ENCODE measurements at regions not wholly inside any gene's neighbourhood (a gene's known extent, or its start where the extent isn't known, plus 50 kb on each side); places are given as distances from the start of the nearest gene placed in this dataset.

- no peak overlapping the region for H2BK5ac ChIP-seq (ENCODE audit: insufficient read length, low read length)
- no peak overlapping the region for H2AFZ ChIP-seq (ENCODE audit: low read length)
- H2AK5ac ChIP-seq (ENCODE audit: insufficient read length, low read length), result no peak overlapping the region
- no peak overlapping the region for H3K9ac ChIP-seq (ENCODE audit: extremely low read depth, insufficient read length, low read length)
- no peaks in the 10 kb centered on the region; the same call in 1 of the 2 replicates for H3K27me3 ChIP-seq (ENCODE audit: insufficient read depth, low read length)
- H3K4me1 ChIP-seq (ENCODE audit: insufficient read depth, low read length), result no peaks in the 10 kb centered on the region; the same call in 1 of the 2 replicates
- Mint-ChIP-seq H3K27me3 (ENCODE audit: low read depth) (peaks cover 2% of the 10 kb centered on the region; the same call in 1 of the 2 replicates), H3K27ac (no peak overlapping the region), H3K36me3 (ENCODE audit: insufficient read depth in 1 of 3, low read depth in 3 of 3) (no peaks in the 10 kb centered on the region), H3K4me1 (no peaks in the 10 kb centered on the region), H3K4me3 (no peak overlapping the region), H3K9me3 (no peaks in the 10 kb centered on the region)
- no peak overlapping the region for H2BK20ac ChIP-seq (ENCODE audit: low read depth, low read length, poor library complexity, severe bottlenecking)
- H3K79me1 ChIP-seq (ENCODE audit: insufficient read depth, low read depth, low read length, poor library complexity, severe bottlenecking), result no peaks in the 10 kb centered on the region
- TF ChIP-seq, protein P1, sequence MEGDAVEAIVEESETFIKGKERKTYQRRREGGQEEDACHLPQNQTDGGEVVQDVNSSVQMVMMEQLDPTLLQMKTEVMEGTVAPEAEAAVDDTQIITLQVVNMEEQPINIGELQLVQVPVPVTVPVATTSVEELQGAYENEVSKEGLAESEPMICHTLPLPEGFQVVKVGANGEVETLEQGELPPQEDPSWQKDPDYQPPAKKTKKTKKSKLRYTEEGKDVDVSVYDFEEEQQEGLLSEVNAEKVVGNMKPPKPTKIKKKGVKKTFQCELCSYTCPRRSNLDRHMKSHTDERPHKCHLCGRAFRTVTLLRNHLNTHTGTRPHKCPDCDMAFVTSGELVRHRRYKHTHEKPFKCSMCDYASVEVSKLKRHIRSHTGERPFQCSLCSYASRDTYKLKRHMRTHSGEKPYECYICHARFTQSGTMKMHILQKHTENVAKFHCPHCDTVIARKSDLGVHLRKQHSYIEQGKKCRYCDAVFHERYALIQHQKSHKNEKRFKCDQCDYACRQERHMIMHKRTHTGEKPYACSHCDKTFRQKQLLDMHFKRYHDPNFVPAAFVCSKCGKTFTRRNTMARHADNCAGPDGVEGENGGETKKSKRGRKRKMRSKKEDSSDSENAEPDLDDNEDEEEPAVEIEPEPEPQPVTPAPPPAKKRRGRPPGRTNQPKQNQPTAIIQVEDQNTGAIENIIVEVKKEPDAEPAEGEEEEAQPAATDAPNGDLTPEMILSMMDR (conservative IDR thresholded peaks at IDR 0.05), result no peak
- WGBS (ENCODE audit: extremely low coverage, insufficient read length, low lambda C conversion rate), result no CpG with 5 or more reads among the region's 1 CpG
- H4K5ac ChIP-seq (ENCODE audit: insufficient read length, low read depth, low read length), result no peak overlapping the region
- no peaks in the 10 kb centered on the region for H3K9me3 ChIP-seq (ENCODE audit: control insufficient read depth, low read depth, low read length)
- no peak overlapping the region for H3K56ac ChIP-seq (ENCODE audit: insufficient read length, low read depth, low read length)
- no peaks in the 10 kb centered on the region for H3K23me2 ChIP-seq (ENCODE audit: insufficient read length, low read depth, low read length, poor library complexity, severe bottlenecking)
- no peaks in the 10 kb centered on the region for H4K20me1 ChIP-seq (ENCODE audit: control insufficient read depth, insufficient read depth, insufficient read length)
- no peak overlapping the region for H3K23ac ChIP-seq (ENCODE audit: insufficient read length, low read depth, low read length)
- no peak overlapping the region for H4K8ac ChIP-seq (replicated peaks; ENCODE audit: insufficient read length, low read depth, low read length)
- H3K4me2 ChIP-seq (ENCODE audit: insufficient read depth, insufficient read length, low read length), result no peak overlapping the region
- H2BK15ac ChIP-seq (ENCODE audit: low read depth, low read length), result no peak overlapping the region
- H3K27ac ChIP-seq (ENCODE audit: insufficient read length, low read depth, low read length), result no peak overlapping the region
- no peak for DNase-seq
- no peak overlapping the region for H3T11ph ChIP-seq (ENCODE audit: low read length)
- H3K14ac ChIP-seq (ENCODE audit: insufficient read depth, low read length), result no peak overlapping the region
- no peak overlapping the region for H2BK120ac ChIP-seq (ENCODE audit: low read depth, low read length, poor library complexity, severe bottlenecking)
- no peak overlapping the region for H4K91ac ChIP-seq (ENCODE audit: insufficient read length, low read depth, low read length)
- no peak overlapping the region for H2BK12ac ChIP-seq (ENCODE audit: insufficient read length, low read depth, low read length)
- H3K18ac ChIP-seq (ENCODE audit: insufficient read length, low read depth, low read length), result no peak overlapping the region
- H3K79me2 ChIP-seq (ENCODE audit: insufficient read depth, low read length), result no peaks in the 10 kb centered on the region
- no peak overlapping the region for H3K4ac ChIP-seq (ENCODE audit: low read depth, low read length)
Observed at GRCh38 chr2:224102991-224103390, 63.9 kb upstream of the SERPINE2 start.

All from H9 (cell line).